ENCODE measurements at regions not wholly inside any gene's neighbourhood (a gene's known extent, or its start where the extent isn't known, plus 50 kb on each side); places are given as distances from the start of the nearest gene placed in this dataset.
A peak's percentile ranks its signal among the peaks of the same experiment; 100 is the strongest.

- no peaks in the 10 kb centered on the region for H3K36me3 ChIP-seq (ENCODE audit: insufficient read depth, low read length)
- peak; percentile 70 for DNase-seq (ENCODE audit: low read depth)
- H3K4me2 ChIP-seq (ENCODE audit: low read length): no peak overlapping the region
- H3K27me3 ChIP-seq (ENCODE audit: insufficient read depth, low read length): no peaks in the 10 kb centered on the region
- H3K27ac ChIP-seq (ENCODE audit: low read depth, low read length): peak overlapping the region; percentile 46
- no peak for TF ChIP-seq EZH2 (IDR thresholded peaks at IDR 0.05; ENCODE audit: insufficient read depth, low read length)
- TF ChIP-seq CTCF (IDR thresholded peaks at IDR 0.05; ENCODE audit: insufficient read depth, low read depth, low read length): no peak
- H4K20me1 ChIP-seq (ENCODE audit: insufficient read depth, low read length): no peaks in the 10 kb centered on the region
- H3K4me1 ChIP-seq (ENCODE audit: insufficient read depth, low read length): peaks cover 17% of the 10 kb centered on the region
- Mint-ChIP-seq H3K4me3 (ENCODE audit: unreplicated experiment) (no peak overlapping the region), H3K36me3 (ENCODE audit: low read depth, unreplicated experiment) (no peaks in the 10 kb centered on the region), H3K27me3 (ENCODE audit: low read depth, unreplicated experiment) (no peaks in the 10 kb centered on the region), H3K9me3 (ENCODE audit: unreplicated experiment) (no peaks in the 10 kb centered on the region), H3K4me1 (ENCODE audit: low read depth, unreplicated experiment) (peaks cover 16% of the 10 kb centered on the region), H3K27ac (ENCODE audit: unreplicated experiment) (no peak overlapping the region)
- FAIRE-seq: peak; percentile 32
- no peak overlapping the region for H3K4me3 ChIP-seq (ENCODE audit: insufficient read depth, low read depth, low read length)
- no peak overlapping the region for H3K9ac ChIP-seq (ENCODE audit: low read length)
- no peaks in the 10 kb centered on the region for H3K9me3 ChIP-seq (ENCODE audit: insufficient read depth, low read depth, low read length)
- no peaks in the 10 kb centered on the region for H3K79me2 ChIP-seq (ENCODE audit: insufficient read depth, low read length)
- no peak overlapping the region for H2AFZ ChIP-seq (ENCODE audit: low read depth, low read length)
Observed at GRCh38 chr7:46707973-46708372, 786.9 kb upstream of the IGFBP3 start.

- Mint-ChIP-seq H3K4me1 (ENCODE audit: low read depth, unreplicated experiment) (peaks cover 16% of the 10 kb centered on the region), H3K27me3 (ENCODE audit: low read depth, unreplicated experiment) (no peaks in the 10 kb centered on the region), H3K4me3 (ENCODE audit: unreplicated experiment) (no peak overlapping the region), H3K9me3 (ENCODE audit: unreplicated experiment) (no peaks in the 10 kb centered on the region), H3K27ac (ENCODE audit: unreplicated experiment) (no peak overlapping the region), H3K36me3 (ENCODE audit: low read depth, unreplicated experiment) (no peaks in the 10 kb centered on the region)
- Histone ChIP-seq H2AFZ (ENCODE audit: low read depth, low read length) (no peak overlapping the region), H3K36me3 (ENCODE audit: insufficient read depth, low read length) (no peaks in the 10 kb centered on the region), H3K27me3 (ENCODE audit: insufficient read depth, low read length) (no peaks in the 10 kb centered on the region), H3K79me2 (ENCODE audit: insufficient read depth, low read length) (no peaks in the 10 kb centered on the region), H3K27ac (ENCODE audit: low read depth, low read length) (no peak overlapping the region), H3K4me1 (ENCODE audit: insufficient read depth, low read length) (peaks cover 17% of the 10 kb centered on the region), H3K9ac (ENCODE audit: low read length) (no peak overlapping the region), H3K4me3 (ENCODE audit: insufficient read depth, low read depth, low read length) (no peak overlapping the region), H3K4me2 (ENCODE audit: low read length) (no peak overlapping the region), H3K9me3 (ENCODE audit: insufficient read depth, low read depth, low read length) (no peaks in the 10 kb centered on the region), H4K20me1 (ENCODE audit: insufficient read depth, low read length) (no peaks in the 10 kb centered on the region)
- TF ChIP-seq EZH2 (IDR thresholded peaks at IDR 0.05; ENCODE audit: insufficient read depth, low read length): no peak
- TF ChIP-seq CTCF (IDR thresholded peaks at IDR 0.05; ENCODE audit: insufficient read depth, low read depth, low read length): no peak
- FAIRE-seq (peak; percentile 92), DNase-seq (ENCODE audit: low read depth) (peak; percentile 60)
Observed at GRCh38 chr7:46705386-46706255, 784.5 kb upstream of the IGFBP3 start.

- DNase-seq (ENCODE audit: low read depth): no peak
- Mint-ChIP-seq H3K4me3 (ENCODE audit: unreplicated experiment) (no peak overlapping the region), H3K36me3 (ENCODE audit: low read depth, unreplicated experiment) (no peaks in the 10 kb centered on the region), H3K27me3 (ENCODE audit: low read depth, unreplicated experiment) (no peaks in the 10 kb centered on the region), H3K4me1 (ENCODE audit: low read depth, unreplicated experiment) (no peaks in the 10 kb centered on the region), H3K27ac (ENCODE audit: unreplicated experiment) (no peak overlapping the region), H3K9me3 (ENCODE audit: unreplicated experiment) (peaks cover 2% of the 10 kb centered on the region)
- Histone ChIP-seq H3K79me2 (ENCODE audit: insufficient read depth, low read length) (no peaks in the 10 kb centered on the region), H4K20me1 (ENCODE audit: insufficient read depth, low read length) (no peaks in the 10 kb centered on the region), H2AFZ (ENCODE audit: low read depth, low read length) (no peak overlapping the region), H3K9ac (ENCODE audit: low read length) (no peak overlapping the region), H3K27ac (ENCODE audit: low read depth, low read length) (no peak overlapping the region), H3K9me3 (ENCODE audit: insufficient read depth, low read depth, low read length) (no peaks in the 10 kb centered on the region), H3K36me3 (ENCODE audit: insufficient read depth, low read length) (no peaks in the 10 kb centered on the region), H3K4me2 (ENCODE audit: low read length) (no peak overlapping the region), H3K4me3 (ENCODE audit: insufficient read depth, low read depth, low read length) (no peak overlapping the region), H3K4me1 (ENCODE audit: insufficient read depth, low read length) (no peaks in the 10 kb centered on the region), H3K27me3 (ENCODE audit: insufficient read depth, low read length) (no peaks in the 10 kb centered on the region)
- no peak for FAIRE-seq
- TF ChIP-seq EZH2 (IDR thresholded peaks at IDR 0.05; ENCODE audit: insufficient read depth, low read length) (no peak), CTCF (IDR thresholded peaks at IDR 0.05; ENCODE audit: insufficient read depth, low read depth, low read length) (no peak)
Observed at GRCh38 chr7:46696741-46697140, 775.7 kb upstream of the IGFBP3 start.
